Uterus (tissue), 2 donors: ENCODE measurements at regions not wholly inside any gene's neighbourhood (a gene's known extent, or its start where the extent isn't known, plus 50 kb on each side); places are given as distances from the start of the nearest gene placed in this dataset.

ENCODE experiments used
- POLR2A ChIP-seq, 2 donors: fragments of 450-650 bp; IDR thresholded peaks; one replicate each; pipeline ENCODE4 v1.6.1; 2016; ENCODE audit warnings: antibody characterized with exemption in 2 of 2, mild to moderate bottlenecking in 1 of 2, moderate library complexity in 1 of 2
- TF ChIP-seq, protein P1 (sequence below), 4 experiments: fragments of 200-600 bp in 2 of 4; fragments of 450-650 bp in 2 of 4; sonication (generic) in 2 of 4; IDR thresholded peaks; one replicate each; pipeline ENCODE4 v1.5.1; 2016 to 2019; ENCODE audit warnings: antibody characterized with exemption in 4 of 4, mild to moderate bottlenecking in 2 of 4, moderate library complexity in 1 of 4

DNA sequence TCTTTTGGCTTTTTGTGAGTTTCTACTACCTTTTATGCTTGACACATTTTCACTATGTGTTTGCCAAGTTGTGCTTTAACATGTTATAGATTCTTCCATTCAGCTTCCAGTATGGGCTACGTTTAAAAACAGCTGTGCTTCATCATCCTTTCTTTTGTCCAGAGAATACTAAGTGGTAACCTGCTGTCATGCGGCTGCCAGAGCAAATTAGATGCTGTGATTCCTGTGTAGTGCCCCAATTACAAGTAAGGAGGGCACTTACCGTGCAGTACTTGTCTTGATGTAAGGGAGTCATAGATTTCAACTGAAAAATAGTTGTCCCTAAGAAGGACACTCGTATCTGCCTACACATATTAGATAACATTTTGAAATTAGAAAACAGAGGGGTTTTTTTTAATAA is 531.8 kb upstream of the GALNTL6 start:
- TF ChIP-seq, protein P1, sequence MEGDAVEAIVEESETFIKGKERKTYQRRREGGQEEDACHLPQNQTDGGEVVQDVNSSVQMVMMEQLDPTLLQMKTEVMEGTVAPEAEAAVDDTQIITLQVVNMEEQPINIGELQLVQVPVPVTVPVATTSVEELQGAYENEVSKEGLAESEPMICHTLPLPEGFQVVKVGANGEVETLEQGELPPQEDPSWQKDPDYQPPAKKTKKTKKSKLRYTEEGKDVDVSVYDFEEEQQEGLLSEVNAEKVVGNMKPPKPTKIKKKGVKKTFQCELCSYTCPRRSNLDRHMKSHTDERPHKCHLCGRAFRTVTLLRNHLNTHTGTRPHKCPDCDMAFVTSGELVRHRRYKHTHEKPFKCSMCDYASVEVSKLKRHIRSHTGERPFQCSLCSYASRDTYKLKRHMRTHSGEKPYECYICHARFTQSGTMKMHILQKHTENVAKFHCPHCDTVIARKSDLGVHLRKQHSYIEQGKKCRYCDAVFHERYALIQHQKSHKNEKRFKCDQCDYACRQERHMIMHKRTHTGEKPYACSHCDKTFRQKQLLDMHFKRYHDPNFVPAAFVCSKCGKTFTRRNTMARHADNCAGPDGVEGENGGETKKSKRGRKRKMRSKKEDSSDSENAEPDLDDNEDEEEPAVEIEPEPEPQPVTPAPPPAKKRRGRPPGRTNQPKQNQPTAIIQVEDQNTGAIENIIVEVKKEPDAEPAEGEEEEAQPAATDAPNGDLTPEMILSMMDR (IDR thresholded peaks at IDR 0.05) = no peak
- TF ChIP-seq POLR2A (IDR thresholded peaks at IDR 0.05) = no peak
